SK-N-DZ (cell line): ENCODE measurements at regions not wholly inside any gene's neighbourhood (a gene's known extent, or its start where the extent isn't known, plus 50 kb on each side); places are given as distances from the start of the nearest gene placed in this dataset.
"Not testable (repeated sequence)": the region's sequence is repeated elsewhere in the genome, so short reads cannot be mapped to it uniquely, and the experiment has no call there.

Source experiments
- DNase-seq: peaks from one replicate; pipeline ENCODE4 v3.0.0-alpha.2; 2015; ENCODE audit warnings: low spot score

- DNase-seq = no peak
These were observed 1353.9 kb downstream of the UQCRFS1 start for GRCh38 chr19:27858981-27859581.

- not testable (repeated sequence) for DNase-seq
These were observed 1360.0 kb downstream of the UQCRFS1 start for GRCh38 chr19:27852931-27853330.

DNA sequence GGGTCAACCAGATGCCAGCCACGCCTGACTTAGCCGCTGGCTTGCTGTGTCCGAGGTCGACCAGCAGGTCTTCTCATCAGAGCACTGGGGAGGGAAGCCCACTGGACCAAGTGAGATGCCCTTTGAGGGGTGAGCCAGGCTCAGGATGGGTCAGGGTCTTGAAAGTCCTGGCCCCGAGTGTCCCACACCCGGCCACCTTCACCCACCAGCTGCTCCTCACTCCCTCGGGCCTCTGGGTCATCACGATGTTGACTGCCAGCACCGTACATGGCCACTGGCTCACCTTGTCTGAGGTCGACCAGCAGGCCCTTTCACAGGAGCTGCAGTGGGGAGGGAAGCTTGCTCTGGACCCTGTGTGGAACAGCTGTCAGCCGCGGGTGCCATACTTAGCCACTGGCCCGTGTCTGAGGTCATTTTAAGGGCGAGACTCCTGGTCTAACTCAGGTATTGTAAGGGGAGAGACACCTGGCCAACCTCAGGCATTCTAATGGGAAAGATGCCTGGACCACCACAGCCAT lies 1361.3 kb downstream of the UQCRFS1 start:
- DNase-seq = no peak

DNA sequence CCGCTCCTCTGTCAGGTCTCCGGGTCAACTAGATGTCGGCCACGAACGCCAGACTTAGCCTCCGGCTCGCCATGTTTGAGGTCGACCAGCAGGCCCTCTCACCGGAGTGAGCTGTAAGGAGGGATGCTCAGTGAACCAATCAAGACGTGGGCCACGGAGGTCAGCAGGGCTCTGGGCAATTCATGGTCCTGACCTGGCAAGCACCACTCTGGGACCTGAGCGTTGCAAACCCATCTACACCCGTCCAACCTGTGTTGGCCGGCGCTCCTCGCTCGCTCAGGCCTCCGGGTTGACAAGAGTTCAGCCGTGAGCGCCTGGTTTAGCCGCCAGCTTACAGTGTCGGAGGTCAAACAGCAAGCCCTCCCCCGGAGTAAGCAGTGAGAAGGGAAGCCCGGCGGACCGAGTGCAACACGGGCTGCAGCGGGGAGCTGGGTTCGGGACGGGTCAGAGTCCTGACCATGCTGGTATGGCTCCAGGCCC lies 1361.9 kb downstream of the UQCRFS1 start:
- DNase-seq = no peak

DNA sequence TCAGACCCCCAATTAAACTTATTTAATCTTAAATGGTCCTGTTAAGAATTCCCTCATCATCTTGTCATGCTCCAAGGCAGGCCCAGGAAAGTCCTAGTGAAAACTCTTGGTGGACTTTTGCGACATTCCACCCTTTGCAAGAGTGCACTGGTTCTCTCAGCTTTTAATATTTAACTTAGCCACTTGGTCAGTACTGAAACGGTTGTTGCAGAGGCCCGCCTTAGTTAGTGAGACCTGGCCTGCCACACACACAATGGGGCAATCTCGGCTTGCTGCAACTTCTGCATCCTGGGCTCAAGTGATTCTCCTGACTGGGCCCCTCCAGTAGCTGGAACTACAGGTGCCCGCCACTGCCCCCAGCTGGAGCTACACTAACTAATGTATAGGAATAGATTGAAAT lies 1366.0 kb downstream of the UQCRFS1 start:
- no peak for DNase-seq

DNA sequence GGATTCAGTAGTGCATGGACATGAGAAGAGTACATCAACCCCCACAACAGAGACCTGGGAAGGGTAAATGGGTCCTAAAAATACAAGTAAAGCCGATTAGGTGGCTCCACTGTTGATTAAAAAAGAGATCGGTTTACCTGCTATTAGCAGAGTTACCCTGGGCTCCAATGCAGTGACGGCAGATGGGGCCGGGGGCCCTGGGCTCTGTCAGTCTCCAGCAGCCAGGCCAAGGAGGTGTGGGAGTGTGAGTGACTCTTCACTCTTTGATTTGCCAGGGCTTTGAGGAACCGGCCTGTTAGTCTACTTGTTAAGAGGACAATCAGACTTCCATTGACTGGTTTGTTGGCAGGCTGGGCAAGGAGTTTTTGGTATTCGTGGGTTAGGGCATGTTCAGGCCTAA lies 1368.7 kb downstream of the UQCRFS1 start:
- no peak for DNase-seq

DNA sequence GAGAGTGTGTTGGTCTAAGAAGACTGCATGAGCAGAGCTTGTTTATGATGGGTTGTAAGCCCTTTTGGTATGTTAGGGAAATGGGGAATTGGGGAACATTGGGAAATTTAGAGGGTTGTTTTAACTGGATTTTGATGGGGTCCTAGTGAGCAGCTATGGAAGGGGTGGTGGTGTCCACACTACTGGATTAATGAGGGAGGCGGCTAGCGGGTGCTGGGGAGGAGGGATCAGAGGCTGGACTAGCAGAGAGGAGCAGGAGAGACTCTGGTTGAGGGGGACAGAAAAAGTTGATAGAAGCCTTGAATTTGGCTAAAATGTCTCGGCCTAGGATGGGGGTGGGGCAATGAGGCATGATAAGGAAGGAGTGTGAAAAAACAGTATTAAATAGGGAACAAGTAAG lies 1369.1 kb downstream of the UQCRFS1 start:
- no peak for DNase-seq

GRCh38 chr19:27833031-27833430 lies 1379.9 kb downstream of the UQCRFS1 start:
- no peak for DNase-seq

- no peak for DNase-seq
These were observed 1384.1 kb downstream of the UQCRFS1 start for GRCh38 chr19:27828829-27829228.

GRCh38 chr19:27824108-27824507 lies 1388.8 kb downstream of the UQCRFS1 start:
- DNase-seq = no peak

- DNase-seq = no peak
These were observed 1390.6 kb downstream of the UQCRFS1 start for GRCh38 chr19:27822336-27822735.

DNA sequence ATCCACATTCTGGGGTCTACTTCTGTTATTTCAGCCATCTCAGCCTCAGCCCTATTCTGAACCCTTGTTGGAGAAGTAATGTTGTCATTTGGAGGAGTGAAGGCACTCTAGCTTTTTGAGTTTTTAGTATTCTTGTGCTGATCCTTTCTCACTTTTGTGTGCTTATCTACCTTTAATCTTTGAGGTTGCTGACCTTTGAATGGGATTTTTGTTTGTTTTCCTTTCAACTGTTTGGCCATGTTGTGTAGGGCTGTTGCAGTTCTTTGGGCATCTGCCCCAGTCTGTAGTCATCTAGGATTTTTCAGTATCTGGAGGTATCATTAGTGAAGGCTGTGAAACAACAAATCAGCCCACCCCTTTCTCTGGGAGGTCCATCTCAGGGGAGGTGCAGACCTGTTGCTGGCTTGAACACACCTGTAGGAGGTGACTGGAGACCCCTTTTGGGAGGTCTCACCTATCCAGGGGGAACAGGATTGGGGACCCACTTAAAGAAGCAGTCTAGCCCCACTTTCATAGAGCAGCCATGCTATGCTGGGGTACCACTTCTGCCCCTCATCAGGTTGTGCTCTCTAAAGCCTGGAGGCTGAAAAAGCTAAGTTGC lies 1391.4 kb downstream of the UQCRFS1 start:
- no peak for DNase-seq

GRCh38 chr19:27815985-27816384 lies 1397.0 kb downstream of the UQCRFS1 start:
- DNase-seq = no peak

DNA sequence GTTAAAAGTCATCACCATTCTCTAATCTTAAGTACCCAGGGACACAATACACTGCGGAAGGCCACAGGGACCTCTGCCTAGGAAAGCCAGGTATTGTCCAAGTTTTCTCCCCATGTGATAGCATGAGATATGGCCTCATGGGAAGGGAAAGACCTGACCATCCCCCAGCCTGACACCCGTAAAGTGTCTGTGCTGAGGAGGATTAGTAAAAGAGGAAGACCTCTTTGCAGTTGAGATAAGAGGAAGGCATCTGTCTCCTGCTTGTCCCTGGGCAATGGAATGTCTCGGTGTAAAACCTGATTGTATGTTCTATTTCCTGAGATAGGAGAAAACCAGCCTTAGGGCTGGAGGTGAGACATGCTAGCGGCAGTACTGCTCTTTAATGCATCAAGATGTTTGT lies 1398.1 kb downstream of the UQCRFS1 start:
- not testable (repeated sequence) for DNase-seq

DNA sequence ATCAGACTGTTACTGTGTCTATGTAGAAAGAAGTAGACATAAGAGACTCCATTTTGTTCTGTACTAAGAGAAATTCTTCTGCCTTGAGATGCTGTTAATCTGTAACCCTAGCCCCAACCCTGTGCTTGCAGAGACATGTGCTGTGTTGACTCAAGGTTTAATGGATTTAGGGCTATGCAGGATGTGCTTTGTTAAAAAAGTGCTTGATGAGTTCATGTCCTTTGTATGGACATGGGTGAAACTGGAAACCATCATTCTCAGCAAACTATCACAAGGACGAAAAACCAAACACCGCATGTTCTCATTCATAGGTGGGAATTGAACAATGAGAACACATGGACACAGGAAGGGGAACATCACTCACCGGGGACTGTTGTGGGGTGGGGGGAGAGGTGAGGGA lies 1398.7 kb downstream of the UQCRFS1 start:
- DNase-seq = not testable (repeated sequence)

GRCh38 chr19:27806471-27807070 lies 1406.4 kb downstream of the UQCRFS1 start:
- no peak for DNase-seq

DNA sequence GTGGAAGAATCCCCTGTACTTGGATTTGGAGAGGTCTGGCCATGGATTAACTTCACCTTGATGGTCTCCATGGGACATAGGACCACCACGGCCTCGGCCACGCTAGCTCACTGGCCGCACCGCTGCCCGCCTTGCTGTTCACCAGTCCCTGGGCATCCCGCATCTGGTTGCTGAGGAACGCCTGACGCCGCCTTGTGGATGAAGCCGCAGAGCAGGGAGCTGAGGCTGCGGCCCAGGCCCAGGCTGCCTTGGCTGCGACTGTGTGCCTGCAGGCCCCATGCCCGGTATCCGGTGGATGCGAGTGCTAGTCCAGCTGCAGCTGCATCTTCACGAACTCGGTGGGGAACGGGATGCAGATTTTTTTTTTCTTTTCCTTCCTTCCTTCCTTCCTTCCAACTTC lies 1407.1 kb downstream of the UQCRFS1 start:
- DNase-seq = no peak

DNA sequence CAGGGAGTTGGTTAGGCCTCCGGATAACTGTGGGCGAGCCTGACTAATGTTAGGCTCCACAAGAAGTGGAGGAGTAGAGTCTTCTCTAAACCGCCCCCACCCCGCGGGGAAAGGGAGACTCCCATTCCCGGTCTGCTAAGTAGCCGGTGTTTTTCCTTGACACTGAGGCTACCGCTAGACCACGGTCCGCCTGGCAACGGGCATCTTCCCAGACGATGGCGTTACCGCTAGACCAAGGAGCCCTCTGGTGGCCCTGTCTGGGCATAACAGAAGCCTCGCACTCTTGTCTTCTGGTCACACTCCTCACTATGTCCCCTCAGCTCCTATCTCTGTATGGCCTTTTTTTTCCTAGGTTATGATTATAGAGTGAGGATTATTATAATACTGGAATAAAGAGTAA lies 1410.7 kb downstream of the UQCRFS1 start:
- not testable (repeated sequence) for DNase-seq

GRCh38 chr19:27796540-27796939 lies 1416.4 kb downstream of the UQCRFS1 start:
- no peak for DNase-seq

DNA sequence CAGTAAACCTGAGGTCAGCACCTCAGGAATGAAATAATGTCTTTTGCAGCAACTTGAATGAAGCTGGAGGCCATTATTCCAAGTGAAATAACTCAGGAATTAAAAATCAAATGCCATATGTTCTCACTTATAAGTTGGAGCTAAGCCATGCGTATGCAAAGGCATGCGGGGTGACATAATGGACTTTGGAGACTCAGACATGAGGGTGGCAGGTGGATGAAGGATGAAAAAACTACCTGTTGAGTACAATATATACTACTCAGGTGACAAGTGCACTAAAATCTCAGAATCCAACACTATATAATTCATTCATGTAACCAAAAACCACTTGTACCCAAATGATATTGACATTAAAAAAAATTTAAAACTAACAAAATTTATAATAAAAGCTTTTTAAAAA lies 1416.9 kb downstream of the UQCRFS1 start:
- no peak for DNase-seq

DNA sequence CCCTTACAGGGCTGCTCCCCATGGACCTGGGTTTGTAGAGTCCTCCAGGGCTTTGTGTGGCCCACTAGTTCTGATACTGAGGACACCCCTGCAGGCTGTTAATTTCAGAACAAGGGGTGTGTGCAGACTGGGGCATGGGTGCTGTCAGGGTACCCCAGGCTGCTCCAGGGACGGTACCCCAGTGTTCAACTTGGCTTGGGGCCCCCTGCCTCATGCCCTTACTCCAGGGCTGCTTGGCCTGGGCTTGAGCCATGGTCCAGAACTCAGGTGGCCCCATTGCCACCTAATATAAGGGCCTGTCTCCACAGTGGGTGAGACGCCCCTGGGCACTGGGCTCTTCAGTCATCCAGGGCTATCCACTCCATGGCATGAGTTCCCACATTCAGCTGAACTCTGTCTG lies 1417.6 kb downstream of the UQCRFS1 start:
- DNase-seq = no peak

- DNase-seq = no peak
These were observed 1418.4 kb downstream of the UQCRFS1 start for GRCh38 chr19:27794494-27795042.
